ENCODE measurements at regions not wholly inside any gene's neighbourhood (a gene's known extent, or its start where the extent isn't known, plus 50 kb on each side); places are given as distances from the start of the nearest gene placed in this dataset.
"Not testable (repeated sequence)": the region's sequence is repeated elsewhere in the genome, so short reads cannot be mapped to it uniquely, and the experiment has no call there.

- no peak for DNase-seq (ENCODE audit: extremely low read depth, insufficient read length)
- no peaks in the 10 kb centered on the region for H3K36me3 ChIP-seq (ENCODE audit: control insufficient read depth, insufficient read depth, low read length)
- no peak for TF ChIP-seq CTCF (IDR thresholded peaks at IDR 0.05; ENCODE audit: insufficient read depth, low read length, poor library complexity, severe bottlenecking)
- H3K27me3 ChIP-seq (replicated peaks; ENCODE audit: control insufficient read depth, insufficient read depth, low read length), result no peaks in the 10 kb centered on the region
- H3K4me3 ChIP-seq (replicated peaks; ENCODE audit: low read depth, low read length), result no peak overlapping the region
These were observed 370.5 kb downstream of the BRD1 start for GRCh38 chr22:49457146-49457545.

DNA sequence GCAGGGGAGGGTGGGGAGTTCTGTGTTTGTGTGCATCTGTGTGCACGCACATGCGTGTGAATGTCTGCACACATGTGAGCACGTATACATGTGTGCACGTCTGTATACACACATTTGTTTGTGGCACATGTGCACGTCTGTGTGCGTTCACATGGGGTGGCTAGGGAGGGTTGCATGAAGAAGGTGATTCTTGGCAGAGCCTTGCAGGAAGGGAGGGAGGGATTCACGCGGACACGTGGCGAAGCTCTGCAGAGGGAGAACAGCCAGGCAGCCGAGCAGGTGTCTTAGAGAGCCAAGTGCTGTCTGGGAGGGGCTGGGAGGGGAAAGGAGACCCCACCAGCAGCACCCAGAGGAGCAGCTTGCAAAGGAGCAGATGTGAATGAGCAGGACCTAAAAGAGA, 372.1 kb downstream of the BRD1 start:
- no peak for TF ChIP-seq CTCF (IDR thresholded peaks at IDR 0.05; ENCODE audit: insufficient read depth, low read length, poor library complexity, severe bottlenecking)
- no peaks in the 10 kb centered on the region for H3K27me3 ChIP-seq (replicated peaks; ENCODE audit: control insufficient read depth, insufficient read depth, low read length)
- no peaks in the 10 kb centered on the region for H3K36me3 ChIP-seq (ENCODE audit: control insufficient read depth, insufficient read depth, low read length)
- no peak overlapping the region for H3K4me3 ChIP-seq (replicated peaks; ENCODE audit: low read depth, low read length)
- DNase-seq (ENCODE audit: extremely low read depth, insufficient read length), result no peak

- no peak for TF ChIP-seq CTCF (IDR thresholded peaks at IDR 0.05; ENCODE audit: insufficient read depth, low read length, poor library complexity, severe bottlenecking)
- Histone ChIP-seq H3K36me3 (ENCODE audit: control insufficient read depth, insufficient read depth, low read length) (no peaks in the 10 kb centered on the region), H3K27me3 (replicated peaks; ENCODE audit: control insufficient read depth, insufficient read depth, low read length) (no peaks in the 10 kb centered on the region), H3K4me3 (replicated peaks; ENCODE audit: low read depth, low read length) (no peak overlapping the region)
- DNase-seq (ENCODE audit: extremely low read depth, insufficient read length), result no peak
These were observed 372.9 kb downstream of the BRD1 start for GRCh38 chr22:49454726-49455125.

DNA sequence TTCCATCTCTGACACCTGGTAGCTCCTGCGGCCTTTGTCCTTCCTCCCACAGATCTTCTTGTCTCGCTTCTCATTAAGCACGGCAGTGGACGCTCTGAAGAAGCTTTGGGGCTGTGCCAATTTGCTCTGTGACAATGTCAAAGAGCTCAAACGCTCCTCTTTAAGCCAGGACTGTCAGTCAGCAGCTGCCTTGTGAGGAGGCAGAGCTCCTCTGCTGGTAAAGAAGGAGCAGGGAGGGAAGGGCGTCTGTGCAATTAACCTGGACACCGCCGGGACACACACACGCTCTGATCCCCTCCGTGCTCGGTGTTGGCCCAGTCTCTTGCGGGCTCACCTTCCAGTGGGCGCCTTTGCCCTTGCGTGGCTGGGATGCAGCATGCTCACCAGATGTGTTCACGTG, 373.9 kb downstream of the BRD1 start:
- no peaks in the 10 kb centered on the region for H3K27me3 ChIP-seq (replicated peaks; ENCODE audit: control insufficient read depth, insufficient read depth, low read length)
- DNase-seq (ENCODE audit: extremely low read depth, insufficient read length), result no peak

GRCh38 chr22:49453019-49453418, 374.7 kb downstream of the BRD1 start:
- H3K36me3 ChIP-seq (ENCODE audit: control insufficient read depth, insufficient read depth, low read length); DNase-seq (ENCODE audit: extremely low read depth, insufficient read length); H3K4me3 ChIP-seq (replicated peaks; ENCODE audit: low read depth, low read length); H3K27me3 ChIP-seq (replicated peaks; ENCODE audit: control insufficient read depth, insufficient read depth, low read length): not testable (repeated sequence)

More for the DNA sequence above, 373.9 kb downstream of the BRD1 start:
- H3K36me3 ChIP-seq (ENCODE audit: control insufficient read depth, insufficient read depth, low read length), result no peaks in the 10 kb centered on the region
- TF ChIP-seq CTCF (IDR thresholded peaks at IDR 0.05; ENCODE audit: insufficient read depth, low read length, poor library complexity, severe bottlenecking), result no peak
- H3K4me3 ChIP-seq (replicated peaks; ENCODE audit: low read depth, low read length), result no peak overlapping the region

DNA sequence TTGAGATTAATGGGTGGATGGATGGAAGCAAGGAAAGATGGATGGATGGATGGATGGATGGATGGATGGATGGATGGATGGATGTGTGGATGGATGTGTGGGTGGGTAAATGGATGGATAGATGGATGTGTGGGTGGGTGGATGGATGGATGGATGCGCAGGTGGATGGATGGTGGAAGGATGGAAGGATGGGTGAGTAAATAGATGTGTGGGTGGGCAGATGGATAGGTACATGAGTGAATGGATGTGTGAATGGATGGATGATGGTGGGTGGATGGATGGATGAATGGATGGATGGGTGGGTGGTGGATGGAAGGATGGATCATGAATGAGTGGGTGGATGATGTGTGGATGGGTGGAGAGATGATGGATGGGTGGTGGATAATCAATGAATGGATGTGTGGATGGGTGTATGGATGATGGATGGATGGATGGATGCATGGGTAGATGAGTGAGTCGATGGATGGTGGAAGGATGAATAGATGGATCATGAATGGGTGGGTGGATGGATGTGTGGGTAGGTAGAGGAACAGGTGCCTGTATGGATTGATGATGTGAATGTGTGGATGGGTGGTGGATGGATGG, 375.2 kb downstream of the BRD1 start:
- no peak for TF ChIP-seq CTCF (IDR thresholded peaks at IDR 0.05; ENCODE audit: insufficient read depth, low read length, poor library complexity, severe bottlenecking)

More for the DNA sequence above, 375.2 kb downstream of the BRD1 start:
- no peak overlapping the region for H3K4me3 ChIP-seq (replicated peaks; ENCODE audit: low read depth, low read length)
- H3K27me3 ChIP-seq (replicated peaks; ENCODE audit: control insufficient read depth, insufficient read depth, low read length), result no peaks in the 10 kb centered on the region
- DNase-seq (ENCODE audit: extremely low read depth, insufficient read length), result no peak
- no peaks in the 10 kb centered on the region for H3K36me3 ChIP-seq (ENCODE audit: control insufficient read depth, insufficient read depth, low read length)
